ENCODE measurements at regions not wholly inside any gene's neighbourhood (a gene's known extent, or its start where the extent isn't known, plus 50 kb on each side); places are given as distances from the start of the nearest gene placed in this dataset.

DNA sequence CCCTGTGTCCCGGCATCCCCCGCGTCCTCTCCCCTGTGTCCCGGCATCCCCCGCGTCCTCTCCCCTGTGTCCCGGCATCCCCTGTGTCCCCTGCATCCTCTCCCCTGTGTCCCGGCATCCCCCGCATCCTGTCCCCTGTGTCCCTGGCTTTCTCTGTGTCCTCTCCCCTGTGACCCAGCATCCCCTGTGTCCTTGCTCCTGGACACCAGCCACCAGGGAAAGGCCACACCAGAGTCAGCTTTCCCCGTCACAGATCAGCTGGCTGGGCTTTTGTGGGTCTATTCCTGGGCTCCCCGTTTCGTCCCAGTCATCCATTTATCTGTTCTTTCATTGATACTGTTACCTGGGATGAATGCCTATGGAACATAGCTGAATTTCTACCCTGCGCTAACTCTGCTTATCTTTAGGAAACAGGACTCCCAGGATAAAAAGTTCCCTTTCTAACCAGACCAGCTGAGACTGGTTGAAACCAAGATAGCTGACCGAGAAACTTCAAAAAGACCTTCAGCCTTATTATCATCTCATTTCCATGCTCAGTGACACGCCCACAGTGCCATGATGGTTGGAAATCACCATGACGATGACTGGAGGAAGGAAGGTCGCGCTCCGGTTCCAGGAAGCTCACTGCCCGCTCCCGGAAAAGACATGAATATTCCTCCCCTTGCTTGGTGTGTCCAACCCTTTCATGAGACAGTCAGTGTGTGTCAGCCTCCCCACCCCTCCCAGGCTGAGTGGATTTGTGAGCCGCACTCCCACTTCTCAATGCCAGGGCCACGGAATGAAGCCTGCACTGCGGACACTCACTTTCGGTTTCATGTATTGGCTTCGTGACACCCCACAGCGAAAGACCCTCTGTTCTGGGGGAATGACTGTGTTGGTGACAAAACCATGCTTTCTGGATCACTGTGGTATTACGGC lies 276.4 kb upstream of the SFSWAP start:
- no peak overlapping the region for H2BK15ac ChIP-seq (ENCODE audit: low read length)
- H3K14ac ChIP-seq (ENCODE audit: insufficient read length) = no peak overlapping the region
- H3K4ac ChIP-seq (replicated peaks; ENCODE audit: insufficient read length, low read depth, low read length) = no peak overlapping the region
- no peak overlapping the region for H3K23ac ChIP-seq (ENCODE audit: insufficient read length)
- H3K4me1 ChIP-seq (replicated peaks in 1 of 4; ENCODE audit: control insufficient read depth in 3 of 4, insufficient read depth in 4 of 4, low read length in 3 of 4) = peaks cover 0 to 12% (median 3%) of the 10 kb centered on the region in 4 experiments; a peak in 3 of 7 replicates
- H2BK120ac ChIP-seq (replicated peaks; ENCODE audit: low read depth, low read length) = no peak overlapping the region
- H2BK5ac ChIP-seq (ENCODE audit: low read depth, low read length) = no peak overlapping the region
- FAIRE-seq = no peak
- no peaks in the 10 kb centered on the region for H3K36me3 ChIP-seq (ENCODE audit: control insufficient read depth in 2 of 4, insufficient read depth in 4 of 4, low read length in 3 of 4)
- H3K27me3 ChIP-seq (replicated peaks in 1 of 4; ENCODE audit: control insufficient read depth in 3 of 4, extremely low read depth in 1 of 4, insufficient read depth in 3 of 4, low read length in 3 of 4) = no peaks in the 10 kb centered on the region
- no peaks in the 10 kb centered on the region for H3K79me1 ChIP-seq (ENCODE audit: low read depth, low read length)
- TF ChIP-seq FOSL1 (IDR thresholded peaks at IDR 0.05; ENCODE audit: insufficient read depth, low read depth, low read length) = no peak
- no peak for TF ChIP-seq TEAD4 (IDR thresholded peaks at IDR 0.05; ENCODE audit: low read depth, low read length)
- TF ChIP-seq SIN3A (conservative IDR thresholded peaks at IDR 0.05 in 1 of 2, IDR thresholded peaks at IDR 0.05 in 1 of 2; ENCODE audit: low read depth in 1 of 2, low read length in 2 of 2) = no peak
- no peak for TF ChIP-seq ZNF274 (IDR thresholded peaks at IDR 0.05; ENCODE audit: borderline replicate concordance, extremely low read depth, low read length)
- no peak for TF ChIP-seq TCF12 (IDR thresholded peaks at IDR 0.05; ENCODE audit: low read depth, low read length)
- no peak for TF ChIP-seq CHD1 (IDR thresholded peaks at IDR 0.05; ENCODE audit: low read depth, low read length)
- CTCF ChIA-PET (ENCODE audit: partially characterized antibody) = interaction anchor here (0.7 kb wide), 2 partner anchors 20 to 49 kb away, joined by 3 read pairs; no protein-coding TSS in a partner anchor
- no peaks in the 10 kb centered on the region for H3K23me2 ChIP-seq (ENCODE audit: low read depth, low read length)
- no peak overlapping the region for H3K18ac ChIP-seq (ENCODE audit: extremely low read depth, low read length)
- no peak overlapping the region for H3K27ac ChIP-seq (ENCODE audit: low read depth, low read length)
- H2AFZ ChIP-seq (ENCODE audit: low read length) = no peak overlapping the region
- no peaks in the 10 kb centered on the region for H4K20me1 ChIP-seq (replicated peaks in 1 of 2; ENCODE audit: control insufficient read depth in 1 of 2, insufficient read depth in 2 of 2, low read length in 2 of 2)
- H3K79me2 ChIP-seq (ENCODE audit: control insufficient read depth in 1 of 2, insufficient read depth in 2 of 2, low read length in 2 of 2) = no peaks in the 10 kb centered on the region
- no peak overlapping the region for H4K91ac ChIP-seq (replicated peaks; ENCODE audit: insufficient read length, low read length)
- no peak overlapping the region for H3K4me3 ChIP-seq (ENCODE audit: extremely low read depth in 1 of 4, insufficient read depth in 2 of 4, low read depth in 3 of 4, low read length in 4 of 4)
- H3K9ac ChIP-seq (replicated peaks in 1 of 4; ENCODE audit: extremely low read depth in 1 of 4, low read depth in 3 of 4, low read length in 3 of 4) = no peak overlapping the region
- POLR2A ChIA-PET (ENCODE audit: partially characterized antibody) = interaction anchor here (0.8 kb wide), 1 partner anchor 318 kb away, joined by 3 read pairs; no protein-coding TSS in a partner anchor
- DNase-seq (ENCODE audit: low read depth in 1 of 2, low spot score in 2 of 2) = no peak
- no peak overlapping the region for H3K4me2 ChIP-seq (ENCODE audit: insufficient read depth in 1 of 2, low read depth in 2 of 2, low read length in 2 of 2)
- H2BK12ac ChIP-seq (ENCODE audit: low read depth, low read length) = no peak overlapping the region
- no peak overlapping the region for H3K56ac ChIP-seq (replicated peaks; ENCODE audit: insufficient read length, low read depth, low read length)
- no peak overlapping the region for H4K8ac ChIP-seq (ENCODE audit: extremely low read depth, insufficient read depth, low read length)
- H4K5ac ChIP-seq (ENCODE audit: insufficient read length, low read depth, low read length) = no peak overlapping the region
- H2BK20ac ChIP-seq (ENCODE audit: low read length) = no peak overlapping the region
- 82% methylated on average over 21 of the region's 28 CpGs; no CpG with 5 or more reads in 1 of the 2 experiments for WGBS, 2 experiments (ENCODE audit: extremely low coverage in 1 of 2, insufficient coverage in 1 of 2, insufficient read length in 1 of 2, insufficient replicate concordance in 2 of 2, low coverage in 1 of 2, low lambda C conversion rate in 2 of 2, missing lambda C conversion rate in 1 of 2)
- H2AK5ac ChIP-seq (ENCODE audit: low read depth, low read length) = no peak overlapping the region
- H3K9me3 ChIP-seq (ENCODE audit: insufficient read depth in 2 of 2, low read depth in 1 of 2, low read length in 1 of 2) = peaks cover 0 to 2% of the 10 kb centered on the region in 2 experiments; a peak in 1 of 4 replicates

Measured in H1 (cell line).